Hepatocyte (in vitro differentiated cells): ENCODE measurements at regions not wholly inside any gene's neighbourhood (a gene's known extent, or its start where the extent isn't known, plus 50 kb on each side); places are given as distances from the start of the nearest gene placed in this dataset.
A peak's percentile ranks its signal among the peaks of the same experiment; 100 is the strongest.

ENCODE experiments used
- DNase-seq: peaks from one replicate; pipeline ENCODE4 v3.0.0-alpha.2; 2016; ENCODE audit warnings: low spot score
- H2AFZ ChIP-seq: fragments of 200-600 bp; sonication (generic); 2 replicates; pipeline ENCODE4 v1.6.0; 2016; ENCODE audit warnings: antibody characterized with exemption, mild to moderate bottlenecking
- H3K27ac ChIP-seq: fragments of 200-600 bp; sonication (generic); 2 replicates; pipeline ENCODE4 v1.5.1; 2016; ENCODE audit warnings: mild to moderate bottlenecking
- H3K27me3 ChIP-seq: fragments of 200-600 bp; sonication (generic); 2 replicates; pipeline ENCODE4 v1.6.1; 2016
- H3K36me3 ChIP-seq: fragments of 200-600 bp; sonication (generic); replicated peaks from 2 replicates; pipeline ENCODE4 v1.5.1; 2016; ENCODE audit warnings: low read depth; ENCODE audit not compliant: insufficient read depth
- H3K4me1 ChIP-seq: fragments of 200-600 bp; sonication (generic); 2 replicates; pipeline ENCODE4 v1.5.1; 2016; ENCODE audit warnings: mild to moderate bottlenecking, moderate library complexity; ENCODE audit not compliant: insufficient read depth
- H3K4me2 ChIP-seq: fragments of 200-600 bp; sonication (generic); 2 replicates; pipeline ENCODE4 v1.6.0; 2016
- H3K4me3 ChIP-seq: fragments of 200-600 bp; sonication (generic); 2 replicates; pipeline ENCODE4 v1.5.1; 2016; ENCODE audit warnings: mild to moderate bottlenecking
- H3K79me2 ChIP-seq: fragments of 200-600 bp; sonication (generic); 2 replicates; pipeline ENCODE4 v1.6.0; 2017; ENCODE audit warnings: mild to moderate bottlenecking
- H3K9me2 ChIP-seq: fragments of 200-600 bp; sonication (generic); replicated peaks from 2 replicates; pipeline ENCODE4 v1.6.0; 2017; ENCODE audit warnings: mild to moderate bottlenecking; ENCODE audit not compliant: insufficient read depth
- H3K9me3 ChIP-seq: fragments of 200-600 bp; sonication (generic); 2 replicates; pipeline ENCODE4 v1.5.1; 2016; ENCODE audit warnings: low read depth, mild to moderate bottlenecking
- H4K20me1 ChIP-seq: fragments of 200-600 bp; sonication (generic); 2 replicates; pipeline ENCODE4 v1.6.0; 2016; ENCODE audit warnings: mild to moderate bottlenecking; ENCODE audit not compliant: insufficient read depth, poor library complexity, severe bottlenecking
- EZH2 ChIP-seq: fragments of 200-600 bp; sonication (generic); IDR thresholded peaks from 2 replicates; pipeline ENCODE4 v1.6.1; 2016; ENCODE audit warnings: antibody characterized with exemption, mild to moderate bottlenecking, borderline replicate concordance
- EZH2phosphoT487 ChIP-seq: fragments of 200-600 bp; sonication (generic); IDR thresholded peaks from one replicate; pipeline ENCODE4 v1.6.1; 2018; ENCODE audit warnings: antibody characterized with exemption, mild to moderate bottlenecking, low read depth, moderate library complexity; ENCODE audit not compliant: unreplicated experiment, severe bottlenecking
- WGBS: methylation state at CpG from one replicate; pipeline ENCODE4 v1.1.6; 2016; ENCODE audit warnings: low lambda C conversion rate; ENCODE audit errors: missing lambda C conversion rate; 5-methylcytosine and 5-hydroxymethylcytosine counted together
- TF ChIP-seq, protein P1 (sequence below): fragments of 200-600 bp; sonication (generic); IDR thresholded peaks from 2 replicates; pipeline ENCODE4 v1.5.1; 2016; ENCODE audit warnings: antibody characterized with exemption, mild to moderate bottlenecking; ENCODE audit not compliant: poor library complexity

DNA sequence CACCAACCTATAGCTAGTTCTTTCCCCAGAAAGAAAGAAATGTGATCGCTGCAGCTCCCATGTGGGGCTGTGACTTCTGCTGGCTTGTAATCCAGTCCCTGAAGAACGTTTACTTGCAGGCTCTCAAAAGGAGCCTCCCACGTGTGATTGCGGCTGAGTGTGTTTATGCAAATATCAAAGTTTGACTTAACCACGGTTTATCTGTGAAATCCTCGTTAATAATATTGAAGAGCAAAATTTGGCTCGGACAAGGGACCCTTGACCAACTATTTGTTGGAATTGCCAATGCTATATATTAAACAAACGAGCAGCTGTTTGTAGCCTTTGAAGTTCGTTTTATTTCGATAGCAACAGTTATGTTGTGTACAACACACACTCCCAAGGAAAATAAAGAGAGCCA lies 470.1 kb upstream of the NRP1 start:
- WGBS = 74% methylated on average over 10 of the region's 10 CpGs
- Histone ChIP-seq H3K27ac (no peak overlapping the region), H2AFZ (no peak overlapping the region), H3K36me3 (no peaks in the 10 kb centered on the region), H3K79me2 (no peaks in the 10 kb centered on the region), H3K4me1 (peaks cover 5% of the 10 kb centered on the region), H3K4me3 (no peak overlapping the region), H3K9me2 (no peaks in the 10 kb centered on the region), H4K20me1 (no peaks in the 10 kb centered on the region), H3K9me3 (no peaks in the 10 kb centered on the region), H3K27me3 (no peaks in the 10 kb centered on the region), H3K4me2 (no peak overlapping the region)
- no peak for TF ChIP-seq EZH2
- TF ChIP-seq EZH2phosphoT487 = no peak
- TF ChIP-seq, protein P1, sequence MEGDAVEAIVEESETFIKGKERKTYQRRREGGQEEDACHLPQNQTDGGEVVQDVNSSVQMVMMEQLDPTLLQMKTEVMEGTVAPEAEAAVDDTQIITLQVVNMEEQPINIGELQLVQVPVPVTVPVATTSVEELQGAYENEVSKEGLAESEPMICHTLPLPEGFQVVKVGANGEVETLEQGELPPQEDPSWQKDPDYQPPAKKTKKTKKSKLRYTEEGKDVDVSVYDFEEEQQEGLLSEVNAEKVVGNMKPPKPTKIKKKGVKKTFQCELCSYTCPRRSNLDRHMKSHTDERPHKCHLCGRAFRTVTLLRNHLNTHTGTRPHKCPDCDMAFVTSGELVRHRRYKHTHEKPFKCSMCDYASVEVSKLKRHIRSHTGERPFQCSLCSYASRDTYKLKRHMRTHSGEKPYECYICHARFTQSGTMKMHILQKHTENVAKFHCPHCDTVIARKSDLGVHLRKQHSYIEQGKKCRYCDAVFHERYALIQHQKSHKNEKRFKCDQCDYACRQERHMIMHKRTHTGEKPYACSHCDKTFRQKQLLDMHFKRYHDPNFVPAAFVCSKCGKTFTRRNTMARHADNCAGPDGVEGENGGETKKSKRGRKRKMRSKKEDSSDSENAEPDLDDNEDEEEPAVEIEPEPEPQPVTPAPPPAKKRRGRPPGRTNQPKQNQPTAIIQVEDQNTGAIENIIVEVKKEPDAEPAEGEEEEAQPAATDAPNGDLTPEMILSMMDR = no peak
- DNase-seq = no peak

DNA sequence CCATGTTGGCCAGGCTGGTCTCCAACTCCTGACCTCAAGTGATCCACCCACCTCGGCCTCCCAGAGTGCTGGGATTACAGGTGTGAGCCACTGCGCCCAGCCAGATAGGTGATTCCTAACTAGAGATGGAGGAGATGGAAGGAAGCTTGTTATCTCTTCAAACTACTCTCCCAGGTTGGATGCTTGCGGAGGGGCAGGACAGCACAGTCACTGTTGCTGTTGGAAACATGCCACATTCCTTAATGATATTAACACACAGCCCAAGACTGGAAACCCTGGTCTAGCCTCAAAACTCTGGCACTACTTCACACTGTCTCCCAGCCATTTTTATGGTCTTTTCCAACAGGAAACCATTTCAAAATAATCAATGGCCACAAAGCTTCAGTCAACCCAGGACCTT lies 468.8 kb upstream of the NRP1 start:
- no peak for DNase-seq
- no peaks in the 10 kb centered on the region for H4K20me1 ChIP-seq
- no peak overlapping the region for H2AFZ ChIP-seq
- H3K9me3 ChIP-seq = no peaks in the 10 kb centered on the region
- H3K4me1 ChIP-seq = peaks cover 12% of the 10 kb centered on the region
- H3K36me3 ChIP-seq = no peaks in the 10 kb centered on the region
- TF ChIP-seq EZH2 = no peak
- TF ChIP-seq, protein P1 = no peak
- no peak for TF ChIP-seq EZH2phosphoT487
- no peaks in the 10 kb centered on the region for H3K27me3 ChIP-seq
- H3K4me3 ChIP-seq = no peak overlapping the region
- no peaks in the 10 kb centered on the region for H3K79me2 ChIP-seq
- no peak overlapping the region for H3K4me2 ChIP-seq
- no peak overlapping the region for H3K27ac ChIP-seq
- no peaks in the 10 kb centered on the region for H3K9me2 ChIP-seq
- WGBS = 89% methylated on average over 3 of the region's 3 CpGs

DNA sequence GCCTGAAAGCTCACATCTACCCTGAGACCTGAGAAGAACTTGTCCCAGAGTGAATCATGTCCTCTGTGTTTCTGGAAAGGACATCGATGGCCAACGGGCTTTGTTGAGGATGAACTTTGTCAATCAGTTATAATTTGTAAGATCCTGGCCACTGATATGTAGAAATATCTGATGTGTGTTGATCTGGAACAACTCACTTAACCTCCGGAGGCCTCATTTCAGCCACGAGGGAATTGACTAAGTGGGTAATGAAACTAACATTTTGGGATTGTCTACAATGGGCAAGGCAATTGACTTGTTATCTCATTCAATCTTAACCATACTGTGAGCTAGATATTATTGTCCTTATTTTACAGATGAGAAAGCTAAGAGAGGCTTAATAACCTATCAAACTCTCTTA lies 468.1 kb upstream of the NRP1 start:
- Histone ChIP-seq H3K4me2 (no peak overlapping the region), H3K27ac (no peak overlapping the region), H4K20me1 (no peaks in the 10 kb centered on the region), H3K4me3 (no peak overlapping the region), H3K9me3 (no peaks in the 10 kb centered on the region), H3K36me3 (no peaks in the 10 kb centered on the region), H2AFZ (no peak overlapping the region), H3K9me2 (no peaks in the 10 kb centered on the region), H3K4me1 (peaks cover 12% of the 10 kb centered on the region), H3K79me2 (no peaks in the 10 kb centered on the region), H3K27me3 (no peaks in the 10 kb centered on the region)
- TF ChIP-seq EZH2phosphoT487 (no peak), EZH2 (no peak)
- TF ChIP-seq, protein P1 = no peak
- WGBS = 83% methylated on average over 4 of the region's 4 CpGs
- DNase-seq = no peak

DNA sequence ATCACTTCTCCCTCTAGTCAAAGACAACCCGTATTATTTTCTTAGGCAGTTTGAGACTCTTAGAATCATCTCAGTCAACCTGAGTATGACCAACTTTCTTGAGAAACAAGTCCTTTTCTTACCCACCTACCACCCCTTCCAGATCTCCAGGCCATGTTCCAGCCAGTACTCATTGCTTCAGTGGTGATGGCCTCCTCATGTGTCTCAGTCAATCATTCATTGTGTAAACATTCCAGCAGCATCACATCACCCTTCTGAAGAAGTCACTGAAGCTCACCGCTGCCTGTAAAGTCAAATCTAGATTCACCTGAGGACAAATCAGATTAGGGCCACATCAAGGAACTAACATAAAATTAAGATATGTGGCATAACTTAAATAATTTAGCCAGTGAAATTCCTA lies 467.2 kb upstream of the NRP1 start:
- 78% methylated on average over 2 of the region's 2 CpGs for WGBS
- Histone ChIP-seq H3K27ac (no peak overlapping the region), H3K9me2 (no peaks in the 10 kb centered on the region)

More for the DNA sequence above, 467.2 kb upstream of the NRP1 start:
- H3K9me3 ChIP-seq = no peaks in the 10 kb centered on the region
- no peaks in the 10 kb centered on the region for H3K27me3 ChIP-seq
- no peak overlapping the region for H2AFZ ChIP-seq
- H3K4me2 ChIP-seq = no peak overlapping the region
- H3K79me2 ChIP-seq = no peaks in the 10 kb centered on the region
- no peaks in the 10 kb centered on the region for H4K20me1 ChIP-seq
- no peaks in the 10 kb centered on the region for H3K36me3 ChIP-seq
- peak; percentile 45 for DNase-seq
- peaks cover 12% of the 10 kb centered on the region for H3K4me1 ChIP-seq
- TF ChIP-seq, protein P1 = no peak
- TF ChIP-seq EZH2 (no peak), EZH2phosphoT487 (no peak)
- H3K4me3 ChIP-seq = no peak overlapping the region
